ENCODE measurements at regions not wholly inside any gene's neighbourhood (a gene's known extent, or its start where the extent isn't known, plus 50 kb on each side); places are given as distances from the start of the nearest gene placed in this dataset.

DNA sequence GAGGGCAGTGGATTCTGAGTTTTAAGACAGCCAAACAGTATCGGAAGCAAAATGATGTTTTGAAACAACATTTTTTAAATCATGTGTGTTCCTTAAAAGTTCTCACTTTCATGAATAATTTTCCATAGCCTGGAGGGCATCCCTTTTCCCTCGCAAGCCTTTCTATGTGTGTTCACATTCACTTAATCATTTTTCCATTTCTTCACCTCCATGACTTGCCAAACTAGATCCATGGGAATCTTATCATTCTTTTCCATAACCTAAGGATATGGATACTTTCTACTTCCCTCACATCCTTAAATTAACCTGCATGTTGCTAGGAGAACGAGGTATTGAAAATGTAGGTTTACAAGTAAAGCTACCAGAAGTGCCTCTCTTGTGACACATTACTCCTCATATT lies 94.2 kb upstream of the NPVF start:
- TF ChIP-seq POLR2A (IDR thresholded peaks at IDR 0.05) = no peak
- TF ChIP-seq CTCF (IDR thresholded peaks at IDR 0.05) = no peak
- intact Hi-C loops (cut with DNase I; ENCODE audit: low total_unique reads) = no loop called here
- 54 to 71% methylated on average over 3 of the region's 3 CpGs for WGBS, 2 donors
- H3K4me3 ChIP-seq (ENCODE audit: low read depth, poor library complexity, severe bottlenecking) = no peak overlapping the region
- no peak for DNase-seq (ENCODE audit: low spot score in 2 of 2)

- TF ChIP-seq POLR2A (IDR thresholded peaks at IDR 0.05) (no peak), CTCF (IDR thresholded peaks at IDR 0.05) (no peak)
Measured at GRCh38 chr7:25325186-25325757, 97.0 kb upstream of the NPVF start.

GRCh38 chr7:25326501-25327156 lies 98.3 kb upstream of the NPVF start:
- 95 to 96% methylated on average over 19 of the region's 19 CpGs for WGBS, 2 donors
- no peak overlapping the region for H3K4me3 ChIP-seq (ENCODE audit: low read depth, poor library complexity, severe bottlenecking)
- TF ChIP-seq POLR2A (IDR thresholded peaks at IDR 0.05) (no peak), CTCF (IDR thresholded peaks at IDR 0.05) (no peak)
- intact Hi-C loops (cut with DNase I; ENCODE audit: low total_unique reads) = no loop called here
- DNase-seq (ENCODE audit: low spot score in 2 of 2) = no peak

More at GRCh38 chr7:25325186-25325757, 97.0 kb upstream of the NPVF start:
- 86 to 90% methylated on average over 2 of the region's 2 CpGs for WGBS, 2 donors
- no peak overlapping the region for H3K4me3 ChIP-seq (ENCODE audit: low read depth, poor library complexity, severe bottlenecking)
- intact Hi-C loops (cut with DNase I; ENCODE audit: low total_unique reads) = no loop called here
- DNase-seq (ENCODE audit: low spot score in 2 of 2) = no peak

- WGBS, 2 donors = 91 to 92% methylated on average over 2 of the region's 2 CpGs
- intact Hi-C loops (cut with DNase I; ENCODE audit: low total_unique reads) = no loop called here
- no peak for DNase-seq (ENCODE audit: low spot score in 2 of 2)
- no peak overlapping the region for H3K4me3 ChIP-seq (ENCODE audit: low read depth, poor library complexity, severe bottlenecking)
- TF ChIP-seq CTCF (IDR thresholded peaks at IDR 0.05) (no peak), POLR2A (IDR thresholded peaks at IDR 0.05) (no peak)
Measured at GRCh38 chr7:25329815-25330214, 101.5 kb upstream of the NPVF start.

GRCh38 chr7:25333296-25333928 lies 105.1 kb upstream of the NPVF start:
- intact Hi-C loops (cut with DNase I; ENCODE audit: low total_unique reads) = no loop called here
- H3K4me3 ChIP-seq (ENCODE audit: low read depth, poor library complexity, severe bottlenecking) = no peak overlapping the region
- 67 to 74% methylated on average over 6 of the region's 6 CpGs for WGBS, 2 donors
- no peak for DNase-seq (ENCODE audit: low spot score in 2 of 2)
- TF ChIP-seq CTCF (IDR thresholded peaks at IDR 0.05) = no peak
- no peak for TF ChIP-seq POLR2A (IDR thresholded peaks at IDR 0.05)
